GM21528 (cell line): ENCODE measurements at regions not wholly inside any gene's neighbourhood (a gene's known extent, or its start where the extent isn't known, plus 50 kb on each side); places are given as distances from the start of the nearest gene placed in this dataset.
"Not testable (repeated sequence)": the region's sequence is repeated elsewhere in the genome, so short reads cannot be mapped to it uniquely, and the experiment has no call there.

Experiments
- ATAC-seq: cut with Tn5 transposase; IDR thresholded peaks from one replicate; pipeline ENCODE4 v1.9.1; 2021; ENCODE audit warnings: mild to moderate bottlenecking, moderate library complexity; ENCODE audit not compliant: unreplicated experiment, low FRiP score

GRCh38 chr5:135106610-135107471, 72.8 kb upstream of the PITX1 start:
- ATAC-seq, result no peak

DNA sequence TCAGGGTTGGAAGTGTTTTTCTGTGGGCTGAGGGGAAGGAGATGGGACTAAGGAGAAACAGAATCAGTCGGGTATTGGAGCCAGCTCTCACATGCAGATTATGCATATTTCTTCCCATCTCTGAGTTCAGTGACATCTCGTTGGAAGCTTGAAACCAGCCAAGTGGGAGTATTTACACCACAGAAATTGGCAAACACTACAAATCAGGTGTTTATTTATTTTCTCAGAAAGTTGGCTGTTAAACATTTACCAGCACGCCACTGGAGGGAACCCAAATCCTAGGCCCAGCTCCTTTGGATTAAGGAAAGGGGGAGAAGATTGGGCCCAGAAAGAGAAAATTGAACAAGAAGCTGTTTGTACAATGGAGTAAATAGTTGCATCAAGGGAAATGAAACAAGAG, 72.1 kb upstream of the PITX1 start:
- ATAC-seq, result no peak

GRCh38 chr5:135105105-135105484, 71.1 kb upstream of the PITX1 start:
- ATAC-seq, result no peak

DNA sequence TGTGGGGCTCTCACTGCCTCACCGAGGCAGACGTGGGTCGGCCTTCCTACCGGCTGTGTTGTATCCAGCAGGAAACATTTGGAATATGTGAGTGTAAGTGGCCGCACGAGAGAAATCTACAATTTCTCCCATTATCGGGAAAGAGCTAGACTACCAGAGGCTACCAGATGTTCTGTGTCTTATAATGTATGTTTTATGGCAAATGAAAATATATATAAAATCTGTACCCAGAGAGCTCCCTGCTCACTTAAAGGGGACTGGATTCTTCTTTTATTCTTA, 69.5 kb upstream of the PITX1 start:
- ATAC-seq, result no peak

- ATAC-seq, result no peak
These were observed 68.9 kb upstream of the PITX1 start for GRCh38 chr5:135102716-135103574.

GRCh38 chr5:135100431-135100830, 66.4 kb upstream of the PITX1 start:
- no peak for ATAC-seq

- no peak for ATAC-seq
These were observed 66.0 kb upstream of the PITX1 start for GRCh38 chr5:135100011-135100410.

DNA sequence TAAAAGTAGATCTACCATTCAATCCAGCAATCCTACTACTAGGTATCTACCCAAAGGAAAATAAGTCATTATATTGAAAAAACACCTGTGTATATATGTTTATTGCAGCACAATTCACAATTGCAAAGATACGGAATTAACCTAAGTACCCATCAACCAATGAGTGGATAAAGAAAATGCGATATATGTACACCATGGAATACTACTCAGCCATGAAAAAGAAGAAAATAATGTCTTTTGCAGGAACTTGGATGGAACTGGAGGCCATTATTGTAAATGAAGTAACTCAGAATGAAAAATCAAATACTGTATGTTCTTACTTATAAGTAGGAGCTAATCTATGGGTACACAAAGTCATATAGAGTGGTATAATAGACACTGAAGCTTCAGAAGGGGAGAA, 63.4 kb upstream of the PITX1 start:
- no peak for ATAC-seq

DNA sequence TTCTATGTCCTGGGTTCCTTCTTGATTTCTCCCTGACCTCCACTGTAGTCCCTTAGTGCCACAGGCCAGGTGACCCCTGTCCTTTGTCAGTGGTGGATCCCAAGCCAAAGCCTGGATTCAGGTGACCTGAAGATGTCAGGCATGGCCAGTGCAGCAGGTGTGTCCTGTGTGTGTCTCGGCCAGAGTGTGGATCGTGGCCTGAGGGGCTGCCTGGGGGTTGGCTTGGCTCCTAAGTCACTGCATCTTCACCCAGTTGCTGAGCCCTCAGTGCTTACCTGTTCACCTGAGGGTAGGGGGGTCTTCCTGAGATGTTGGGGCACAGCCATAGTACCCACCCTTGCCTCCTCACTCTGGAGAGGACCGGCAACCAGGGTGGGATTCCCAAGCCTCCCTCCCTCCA, 61.8 kb upstream of the PITX1 start:
- ATAC-seq, result no peak

DNA sequence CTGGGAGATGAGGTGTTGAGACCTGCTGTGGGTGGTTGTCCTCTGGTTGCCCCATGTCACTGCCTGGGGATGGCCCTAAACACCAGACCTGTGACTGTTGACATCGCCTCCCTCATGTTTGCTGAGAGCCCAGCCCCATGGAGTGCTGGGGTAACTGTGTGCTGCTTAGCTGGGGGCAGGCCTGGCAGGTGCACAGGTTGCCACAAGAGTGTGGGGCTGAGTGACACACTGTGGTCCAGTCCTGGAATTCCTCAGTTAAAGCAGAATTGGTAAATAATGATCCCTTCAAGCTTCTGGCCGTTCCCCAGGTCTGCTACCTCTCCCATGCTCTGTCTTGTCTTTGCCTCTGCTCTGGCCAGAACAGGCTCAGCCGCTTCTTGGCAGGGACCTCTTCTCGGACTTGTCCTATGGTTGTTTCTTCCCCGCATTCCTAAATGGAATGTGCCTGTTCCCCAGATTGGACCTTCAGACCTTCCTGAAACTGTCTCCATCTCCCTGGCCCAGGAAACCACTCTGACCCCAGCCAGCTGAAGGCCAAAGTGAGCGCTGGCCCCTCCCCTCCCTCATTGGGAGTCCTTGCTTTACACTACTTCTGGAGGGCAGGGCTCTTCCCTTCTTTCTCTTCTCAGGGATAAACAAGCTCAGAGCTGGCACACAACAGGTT, 61.2 kb upstream of the PITX1 start:
- no peak for ATAC-seq

- no peak for ATAC-seq
These were observed 60.5 kb upstream of the PITX1 start for GRCh38 chr5:135094339-135095051.

DNA sequence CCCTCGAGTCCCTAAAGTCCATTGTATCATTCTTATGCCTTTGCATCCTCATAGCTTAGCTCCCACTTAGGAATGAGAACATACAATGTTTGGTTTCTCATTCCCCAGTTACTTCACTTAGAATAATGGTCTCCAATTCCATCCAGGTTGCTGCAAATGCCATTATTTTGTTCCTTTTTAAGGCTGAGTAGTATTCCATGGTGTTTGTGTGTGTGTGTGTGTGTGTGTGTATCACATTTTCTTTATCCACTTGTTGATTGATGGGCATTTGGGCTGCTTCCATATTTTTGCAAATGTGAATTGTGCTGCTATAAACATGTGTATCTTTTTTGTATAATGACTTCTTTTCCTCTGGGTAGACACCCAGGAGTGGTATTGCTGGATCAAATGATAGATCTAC, 59.5 kb upstream of the PITX1 start:
- ATAC-seq, result not testable (repeated sequence)

GRCh38 chr5:135092476-135092875, 58.4 kb upstream of the PITX1 start:
- no peak for ATAC-seq

DNA sequence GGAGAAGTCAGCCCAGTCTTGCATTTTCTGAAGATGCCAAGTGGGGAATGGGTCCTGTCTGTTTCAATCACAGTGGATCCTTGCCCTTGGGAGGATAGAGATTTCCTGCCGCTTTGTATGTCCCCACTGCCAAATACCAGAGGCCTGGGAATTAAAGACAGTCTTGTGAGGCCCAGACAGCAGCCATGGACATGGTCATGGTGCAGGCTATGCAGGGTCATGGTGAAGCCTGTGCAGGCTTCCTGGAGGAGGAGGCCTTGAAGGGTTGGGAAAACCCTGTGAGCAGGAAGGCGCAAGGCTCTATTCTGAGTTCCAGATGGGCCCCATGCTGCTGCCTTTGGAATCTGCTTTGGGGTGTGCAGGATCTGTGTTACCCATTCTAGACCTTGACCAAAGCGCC, 57.3 kb upstream of the PITX1 start:
- ATAC-seq, result no peak

DNA sequence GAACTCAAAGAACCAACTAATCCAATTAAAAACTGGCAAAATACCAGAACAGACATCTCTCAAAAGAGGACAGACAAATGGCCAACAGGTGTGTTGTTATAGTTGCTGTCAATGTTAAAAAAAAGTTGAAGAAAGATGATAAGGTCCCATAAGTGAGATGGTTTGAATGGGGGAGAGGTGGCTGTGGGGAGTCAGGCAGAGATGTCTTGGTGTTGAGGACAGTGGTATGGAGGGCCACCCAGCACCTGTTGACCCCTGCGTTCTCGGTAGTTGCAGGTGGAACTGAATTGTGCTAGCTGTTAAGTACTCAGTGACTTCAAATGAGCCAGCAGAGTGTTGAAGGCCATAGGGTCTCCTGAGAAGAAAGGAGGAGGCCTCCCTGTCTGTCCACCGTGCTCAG, 55.9 kb upstream of the PITX1 start:
- ATAC-seq, result no peak

DNA sequence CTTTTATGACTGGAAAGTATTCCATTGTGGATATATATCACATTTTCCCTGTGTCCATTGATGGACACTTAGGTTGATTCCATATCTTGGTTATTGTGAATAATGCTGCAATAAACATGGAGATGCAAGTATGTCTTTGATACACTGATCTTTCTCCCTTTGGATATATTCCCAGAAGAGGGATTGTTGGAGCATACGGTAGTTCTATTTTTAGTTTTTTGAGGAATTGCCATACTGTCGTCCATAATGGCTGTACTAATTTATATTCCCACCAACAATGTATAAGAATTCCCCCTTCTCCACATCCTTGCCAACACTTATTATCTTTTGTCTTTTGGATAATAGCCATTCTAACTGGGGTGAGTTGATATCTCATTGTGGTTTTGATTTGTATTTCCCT, 54.9 kb upstream of the PITX1 start:
- no peak for ATAC-seq

DNA sequence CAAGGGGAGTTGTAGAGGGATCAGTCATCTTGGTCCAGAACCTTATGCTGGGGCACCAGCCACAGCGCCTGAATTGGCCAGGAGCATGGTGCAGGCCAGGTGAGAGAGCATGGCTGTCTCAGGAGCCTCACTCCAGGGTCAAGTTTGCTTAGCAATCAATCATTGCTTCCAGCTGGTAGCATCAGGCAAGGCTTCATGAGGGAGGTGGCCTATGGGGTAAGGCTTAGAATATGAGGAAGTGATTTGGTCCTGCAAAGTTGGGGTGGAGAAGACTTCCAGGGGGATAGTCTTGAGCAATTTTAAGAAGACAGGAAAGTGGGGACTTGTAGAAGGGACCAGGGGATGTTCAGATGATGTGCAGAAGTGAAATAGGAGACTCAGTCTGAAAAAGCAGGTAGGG, 53.9 kb upstream of the PITX1 start:
- ATAC-seq, result no peak

GRCh38 chr5:135085936-135086725, 52.1 kb upstream of the PITX1 start:
- no peak for ATAC-seq

GRCh38 chr5:135085133-135085935, 51.3 kb upstream of the PITX1 start:
- no peak for ATAC-seq
